Upper lobe of right lung (tissue), 1 donor: ENCODE measurements at regions not wholly inside any gene's neighbourhood (a gene's known extent, or its start where the extent isn't known, plus 50 kb on each side); places are given as distances from the start of the nearest gene placed in this dataset.

Experiments
- ATAC-seq: fragments of 200-7000 bp; cut with Tn5 transposase; one replicate; pipeline ENCODE4 v1.9.1; 2020; ENCODE audit warnings: mild to moderate bottlenecking, moderate library complexity
- DNase-seq: peaks from one replicate; pipeline ENCODE4 v3.0.0-alpha.2; 2020
- H3K27ac ChIP-seq: fragments of 200-600 bp; one replicate; pipeline ENCODE4 v1.8.0; 2022
- H3K27me3 ChIP-seq: fragments of 200-600 bp; one replicate; pipeline ENCODE4 v1.8.0; 2022; ENCODE audit warnings: mild to moderate bottlenecking
- H3K36me3 ChIP-seq: fragments of 200-600 bp; one replicate; pipeline ENCODE4 v1.8.0; 2022
- H3K4me1 ChIP-seq: fragments of 200-600 bp; one replicate; pipeline ENCODE4 v1.8.0; 2022
- H3K4me3 ChIP-seq: fragments of 200-600 bp; one replicate; pipeline ENCODE4 v1.8.0; 2022; ENCODE audit warnings: mild to moderate bottlenecking
- H3K9me3 ChIP-seq: fragments of 200-600 bp; one replicate; pipeline ENCODE4 v1.8.0; 2022
- CTCF ChIP-seq: fragments of 200-600 bp; IDR thresholded peaks from one replicate; pipeline ENCODE4 v1.8.0; 2022; ENCODE audit warnings: antibody characterized with exemption
- intact Hi-C: fragments of 100-400 bp; cut with DNase I; formaldehyde crosslinking; loops from one replicate; pipeline ENCODE4 v1.11.0; 2022
- donor health status: DM: no; HTN: yes; CAD: no; lungs with severe emphysema.

- TF ChIP-seq CTCF = no peak
- no peaks in the 10 kb centered on the region for H3K4me1 ChIP-seq
- no peak overlapping the region for H3K27ac ChIP-seq
- ATAC-seq = no peak
- H3K36me3 ChIP-seq = no peaks in the 10 kb centered on the region
- no peak overlapping the region for H3K4me3 ChIP-seq
- H3K27me3 ChIP-seq = no peaks in the 10 kb centered on the region
- intact Hi-C loops = no loop called here
- DNase-seq = no peak
- H3K9me3 ChIP-seq = no peaks in the 10 kb centered on the region
Measured at GRCh38 chr2:237022533-237022932, 63.2 kb upstream of the COPS8 start.

- ATAC-seq (no peak), DNase-seq (no peak)
- H3K27me3 ChIP-seq = no peaks in the 10 kb centered on the region
- H3K9me3 ChIP-seq = no peaks in the 10 kb centered on the region
- no peak for TF ChIP-seq CTCF
- no peaks in the 10 kb centered on the region for H3K4me1 ChIP-seq
- intact Hi-C loops = no loop called here
- no peak overlapping the region for H3K4me3 ChIP-seq
- no peaks in the 10 kb centered on the region for H3K36me3 ChIP-seq
- H3K27ac ChIP-seq = no peak overlapping the region
Measured at GRCh38 chr2:237024255-237024654, 61.4 kb upstream of the COPS8 start.

- DNase-seq = no peak
- intact Hi-C loops = no loop called here
- ATAC-seq = peak; percentile 76
Measured at GRCh38 chr2:237025090-237025865, 60.4 kb upstream of the COPS8 start.

GRCh38 chr2:237026981-237027711 is 58.5 kb upstream of the COPS8 start:
- H3K36me3 ChIP-seq = no peaks in the 10 kb centered on the region
- intact Hi-C loops = no loop called here
- no peak overlapping the region for H3K27ac ChIP-seq
- peak; percentile 92 for ATAC-seq
- peak; percentile 82 for DNase-seq
- H3K9me3 ChIP-seq = no peaks in the 10 kb centered on the region
- peak; percentile 86 for TF ChIP-seq CTCF
- H3K4me1 ChIP-seq = no peaks in the 10 kb centered on the region
- no peaks in the 10 kb centered on the region for H3K27me3 ChIP-seq
- no peak overlapping the region for H3K4me3 ChIP-seq

More at GRCh38 chr2:237025090-237025865, 60.4 kb upstream of the COPS8 start:
- H3K27me3 ChIP-seq = no peaks in the 10 kb centered on the region
- H3K36me3 ChIP-seq = no peaks in the 10 kb centered on the region
- no peak overlapping the region for H3K4me3 ChIP-seq
- TF ChIP-seq CTCF = no peak
- H3K27ac ChIP-seq = no peak overlapping the region
- no peaks in the 10 kb centered on the region for H3K9me3 ChIP-seq
- H3K4me1 ChIP-seq = no peaks in the 10 kb centered on the region

- DNase-seq = no peak
Measured at GRCh38 chr2:237027712-237028029, 58.0 kb upstream of the COPS8 start.

More at GRCh38 chr2:237027712-237028029, 58.0 kb upstream of the COPS8 start:
- no peak overlapping the region for H3K4me3 ChIP-seq
- H3K9me3 ChIP-seq = no peaks in the 10 kb centered on the region
- no peaks in the 10 kb centered on the region for H3K27me3 ChIP-seq
- no peaks in the 10 kb centered on the region for H3K36me3 ChIP-seq
- TF ChIP-seq CTCF = no peak
- ATAC-seq = no peak
- no peaks in the 10 kb centered on the region for H3K4me1 ChIP-seq
- no peak overlapping the region for H3K27ac ChIP-seq
- intact Hi-C loops = no loop called here
